ENCODE measurements at regions not wholly inside any gene's neighbourhood (a gene's known extent, or its start where the extent isn't known, plus 50 kb on each side); places are given as distances from the start of the nearest gene placed in this dataset.

GRCh38 chrX:15160558-15161095 lies 109.3 kb downstream of the ASB9 start:
- DNase-seq (ENCODE audit: low read depth, low spot score): no peak
- ChIA-PET POLR2A (no interaction called here), CTCF (no interaction called here)
- FAIRE-seq: no peak
- Histone ChIP-seq H3K79me2 (ENCODE audit: control insufficient read depth, insufficient read depth, low read length) (no peaks in the 10 kb centered on the region), H3K4me3 (replicated peaks in 1 of 3; ENCODE audit: insufficient read depth in 1 of 3, low read depth in 1 of 3, low read length in 3 of 3) (no peak overlapping the region), H3K36me3 (ENCODE audit: control insufficient read depth in 2 of 2, extremely low read depth in 1 of 2, insufficient read depth in 2 of 2, low read length in 2 of 2) (no peaks in the 10 kb centered on the region), H3K4me2 (ENCODE audit: insufficient read depth, low read length) (no peak overlapping the region), H3K9me1 (replicated peaks; ENCODE audit: control insufficient read depth, extremely low read depth, insufficient read depth, low read length) (no peaks in the 10 kb centered on the region), H3K27ac (ENCODE audit: insufficient read depth, low read depth, low read length) (no peak overlapping the region), H3K27me3 (ENCODE audit: control insufficient read depth in 2 of 2, insufficient read depth in 2 of 2, low read length in 2 of 2) (no peaks in the 10 kb centered on the region), H3K9ac (replicated peaks; ENCODE audit: extremely low read depth, insufficient read depth, low read length) (no peak overlapping the region), H4K20me1 (replicated peaks; ENCODE audit: control insufficient read depth, extremely low read depth, insufficient read depth, low read length) (no peaks in the 10 kb centered on the region), H3K4me1 (ENCODE audit: control insufficient read depth, extremely low read depth, insufficient read depth, low read length) (no peaks in the 10 kb centered on the region), H2AFZ (ENCODE audit: low read depth, low read length) (no peak overlapping the region), H3K9me3 (replicated peaks; ENCODE audit: control insufficient read depth, insufficient read depth, low read length) (no peaks in the 10 kb centered on the region)
- intact Hi-C loops (cut with micrococcal nuclease) (no loop called here), dilution Hi-C loops (cut with MboI; ENCODE audit: extremely low pct_ligation_motif_present, low sequenced_read_pairs) (no loop called here)
- TF ChIP-seq, protein P1, sequence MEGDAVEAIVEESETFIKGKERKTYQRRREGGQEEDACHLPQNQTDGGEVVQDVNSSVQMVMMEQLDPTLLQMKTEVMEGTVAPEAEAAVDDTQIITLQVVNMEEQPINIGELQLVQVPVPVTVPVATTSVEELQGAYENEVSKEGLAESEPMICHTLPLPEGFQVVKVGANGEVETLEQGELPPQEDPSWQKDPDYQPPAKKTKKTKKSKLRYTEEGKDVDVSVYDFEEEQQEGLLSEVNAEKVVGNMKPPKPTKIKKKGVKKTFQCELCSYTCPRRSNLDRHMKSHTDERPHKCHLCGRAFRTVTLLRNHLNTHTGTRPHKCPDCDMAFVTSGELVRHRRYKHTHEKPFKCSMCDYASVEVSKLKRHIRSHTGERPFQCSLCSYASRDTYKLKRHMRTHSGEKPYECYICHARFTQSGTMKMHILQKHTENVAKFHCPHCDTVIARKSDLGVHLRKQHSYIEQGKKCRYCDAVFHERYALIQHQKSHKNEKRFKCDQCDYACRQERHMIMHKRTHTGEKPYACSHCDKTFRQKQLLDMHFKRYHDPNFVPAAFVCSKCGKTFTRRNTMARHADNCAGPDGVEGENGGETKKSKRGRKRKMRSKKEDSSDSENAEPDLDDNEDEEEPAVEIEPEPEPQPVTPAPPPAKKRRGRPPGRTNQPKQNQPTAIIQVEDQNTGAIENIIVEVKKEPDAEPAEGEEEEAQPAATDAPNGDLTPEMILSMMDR (IDR thresholded peaks at IDR 0.05; ENCODE audit: extremely low read depth in 1 of 2, insufficient read depth in 1 of 2, low read depth in 1 of 2, low read length in 2 of 2): no peak
- no peak for TF ChIP-seq GATA2 (IDR thresholded peaks at IDR 0.05; ENCODE audit: insufficient read depth, insufficient read length, low read depth, low read length)
- no peak for TF ChIP-seq MYC (IDR thresholded peaks at IDR 0.05; ENCODE audit: low read depth, low read length)
- TF ChIP-seq EZH2 (IDR thresholded peaks at IDR 0.05; ENCODE audit: borderline replicate concordance, low read depth, low read length, severe bottlenecking): no peak
- TF ChIP-seq POLR2A (IDR thresholded peaks at IDR 0.05; ENCODE audit: low read depth, low read length): no peak
- TF ChIP-seq POLR2AphosphoS5 (IDR thresholded peaks at IDR 0.05; ENCODE audit: insufficient read depth, low read depth, low read length): no peak
- no peak for TF ChIP-seq JUN (IDR thresholded peaks at IDR 0.05; ENCODE audit: borderline replicate concordance, insufficient read depth, insufficient read length, low read depth)
- TF ChIP-seq, protein P2, sequence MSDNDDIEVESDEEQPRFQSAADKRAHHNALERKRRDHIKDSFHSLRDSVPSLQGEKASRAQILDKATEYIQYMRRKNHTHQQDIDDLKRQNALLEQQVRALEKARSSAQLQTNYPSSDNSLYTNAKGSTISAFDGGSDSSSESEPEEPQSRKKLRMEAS (IDR thresholded peaks at IDR 0.05; ENCODE audit: insufficient read depth, insufficient read length): no peak
- no peak for TF ChIP-seq FOS (IDR thresholded peaks at IDR 0.05; ENCODE audit: borderline replicate concordance, insufficient read depth, low read length)
- BruUV-seq (replicated peaks): no TSS peak
